Panc1 (cell line): ENCODE measurements at regions not wholly inside any gene's neighbourhood (a gene's known extent, or its start where the extent isn't known, plus 50 kb on each side); places are given as distances from the start of the nearest gene placed in this dataset.

Experiments
- POLR2AphosphoS5 ChIP-seq: IDR thresholded peaks from 2 replicates; pipeline ENCODE4 v1.6.1; 2012; ENCODE audit warnings: mild to moderate bottlenecking, low read depth, low read length, moderate library complexity
- SIN3A ChIP-seq: IDR thresholded peaks from 2 replicates; pipeline ENCODE4 v1.6.1; 2012; ENCODE audit warnings: low read depth, mild to moderate bottlenecking, low read length, moderate library complexity, borderline replicate concordance; ENCODE audit not compliant: insufficient read depth
- TF ChIP-seq, protein P1 (sequence below): fragments of 450-650 bp; IDR thresholded peaks from 2 replicates; pipeline ENCODE4 v1.5.1; 2017; ENCODE audit warnings: mild to moderate bottlenecking

DNA sequence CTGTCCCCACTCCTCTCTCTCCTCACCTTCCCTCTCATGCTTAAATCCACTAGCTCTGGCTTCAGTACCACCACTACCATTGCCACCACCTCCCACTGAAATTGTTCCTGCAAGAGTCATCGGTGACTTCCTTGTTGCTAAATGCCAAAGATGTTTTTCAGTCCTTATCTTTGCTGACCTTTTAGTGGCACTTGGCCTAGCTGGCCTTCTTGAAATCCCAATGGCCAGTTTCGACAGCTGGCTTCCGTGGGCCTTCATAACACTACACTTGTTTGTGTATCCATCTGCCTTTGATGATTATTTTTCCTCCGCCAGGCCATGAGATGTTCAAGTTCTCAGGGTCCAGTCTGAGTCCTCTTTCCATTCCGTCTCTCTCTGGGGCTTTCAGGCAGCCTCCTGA, 118.2 kb upstream of the NANOS1 start:
- TF ChIP-seq, protein P1, sequence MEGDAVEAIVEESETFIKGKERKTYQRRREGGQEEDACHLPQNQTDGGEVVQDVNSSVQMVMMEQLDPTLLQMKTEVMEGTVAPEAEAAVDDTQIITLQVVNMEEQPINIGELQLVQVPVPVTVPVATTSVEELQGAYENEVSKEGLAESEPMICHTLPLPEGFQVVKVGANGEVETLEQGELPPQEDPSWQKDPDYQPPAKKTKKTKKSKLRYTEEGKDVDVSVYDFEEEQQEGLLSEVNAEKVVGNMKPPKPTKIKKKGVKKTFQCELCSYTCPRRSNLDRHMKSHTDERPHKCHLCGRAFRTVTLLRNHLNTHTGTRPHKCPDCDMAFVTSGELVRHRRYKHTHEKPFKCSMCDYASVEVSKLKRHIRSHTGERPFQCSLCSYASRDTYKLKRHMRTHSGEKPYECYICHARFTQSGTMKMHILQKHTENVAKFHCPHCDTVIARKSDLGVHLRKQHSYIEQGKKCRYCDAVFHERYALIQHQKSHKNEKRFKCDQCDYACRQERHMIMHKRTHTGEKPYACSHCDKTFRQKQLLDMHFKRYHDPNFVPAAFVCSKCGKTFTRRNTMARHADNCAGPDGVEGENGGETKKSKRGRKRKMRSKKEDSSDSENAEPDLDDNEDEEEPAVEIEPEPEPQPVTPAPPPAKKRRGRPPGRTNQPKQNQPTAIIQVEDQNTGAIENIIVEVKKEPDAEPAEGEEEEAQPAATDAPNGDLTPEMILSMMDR, result no peak
- TF ChIP-seq POLR2AphosphoS5 (no peak), SIN3A (no peak)
